ENCODE measurements at regions not wholly inside any gene's neighbourhood (a gene's known extent, or its start where the extent isn't known, plus 50 kb on each side); places are given as distances from the start of the nearest gene placed in this dataset.

DNA sequence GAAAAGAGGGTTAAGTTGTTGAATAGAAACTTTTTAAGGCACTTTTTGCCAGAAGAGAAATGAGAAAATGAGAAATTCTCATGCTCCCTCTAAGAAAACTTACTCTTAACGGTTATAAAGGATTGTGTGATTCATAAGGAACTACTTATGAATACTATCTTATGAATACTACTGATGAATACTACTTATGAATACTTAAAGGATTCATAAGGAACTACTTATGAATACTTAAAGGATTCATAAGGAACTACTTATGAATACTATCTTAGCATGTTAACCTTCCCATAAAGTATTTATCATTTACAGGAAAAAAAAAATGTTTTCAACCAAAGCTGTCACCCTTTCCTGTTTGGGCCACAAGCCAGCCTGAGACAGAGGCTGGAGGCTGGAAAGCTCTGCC is 53.1 kb upstream of the UCN3 start:
- DNase-seq (ENCODE audit: low read depth): no peak
- TF ChIP-seq, protein P1, sequence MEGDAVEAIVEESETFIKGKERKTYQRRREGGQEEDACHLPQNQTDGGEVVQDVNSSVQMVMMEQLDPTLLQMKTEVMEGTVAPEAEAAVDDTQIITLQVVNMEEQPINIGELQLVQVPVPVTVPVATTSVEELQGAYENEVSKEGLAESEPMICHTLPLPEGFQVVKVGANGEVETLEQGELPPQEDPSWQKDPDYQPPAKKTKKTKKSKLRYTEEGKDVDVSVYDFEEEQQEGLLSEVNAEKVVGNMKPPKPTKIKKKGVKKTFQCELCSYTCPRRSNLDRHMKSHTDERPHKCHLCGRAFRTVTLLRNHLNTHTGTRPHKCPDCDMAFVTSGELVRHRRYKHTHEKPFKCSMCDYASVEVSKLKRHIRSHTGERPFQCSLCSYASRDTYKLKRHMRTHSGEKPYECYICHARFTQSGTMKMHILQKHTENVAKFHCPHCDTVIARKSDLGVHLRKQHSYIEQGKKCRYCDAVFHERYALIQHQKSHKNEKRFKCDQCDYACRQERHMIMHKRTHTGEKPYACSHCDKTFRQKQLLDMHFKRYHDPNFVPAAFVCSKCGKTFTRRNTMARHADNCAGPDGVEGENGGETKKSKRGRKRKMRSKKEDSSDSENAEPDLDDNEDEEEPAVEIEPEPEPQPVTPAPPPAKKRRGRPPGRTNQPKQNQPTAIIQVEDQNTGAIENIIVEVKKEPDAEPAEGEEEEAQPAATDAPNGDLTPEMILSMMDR (IDR thresholded peaks at IDR 0.05; ENCODE audit: low read length, missing control alignments): no peak
- no peak overlapping the region for H3K4me3 ChIP-seq (replicated peaks; ENCODE audit: low read depth, low read length)

DNA sequence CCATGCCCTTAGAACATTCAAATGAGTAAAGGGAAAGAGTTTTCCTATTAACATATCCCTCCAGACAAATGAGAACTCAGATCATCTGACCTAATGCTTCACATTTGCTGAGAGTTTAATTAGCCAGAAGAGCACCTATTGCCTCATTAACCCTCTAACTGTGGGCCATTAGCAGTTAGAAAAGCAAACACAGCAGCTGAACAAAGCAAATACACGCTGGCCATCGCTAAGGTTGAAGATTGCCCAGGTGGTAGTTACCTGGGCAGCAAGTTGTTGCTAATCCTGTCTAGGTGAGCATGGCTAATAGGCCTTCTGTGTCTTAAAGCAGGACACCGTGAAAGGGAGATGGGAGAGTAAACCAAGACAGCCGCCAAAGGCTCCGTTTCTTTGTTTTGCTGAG is 49.9 kb upstream of the UCN3 start:
- H3K4me3 ChIP-seq (replicated peaks; ENCODE audit: low read depth, low read length): no peak overlapping the region
- no peak for DNase-seq (ENCODE audit: low read depth)
- TF ChIP-seq, protein P1 (IDR thresholded peaks at IDR 0.05; ENCODE audit: low read length, missing control alignments): no peak

Data from fibroblast of pulmonary artery (primary cell).